Mucosa of descending colon (tissue), 3 donors: ENCODE measurements at regions not wholly inside any gene's neighbourhood (a gene's known extent, or its start where the extent isn't known, plus 50 kb on each side); places are given as distances from the start of the nearest gene placed in this dataset.
A peak's percentile ranks its signal among the peaks of the same experiment; 100 is the strongest.

Experiments
- ATAC-seq: fragments of 200-7000 bp; cut with Tn5 transposase; one replicate; pipeline ENCODE4 v1.9.1; 2020; ENCODE audit warnings: mild to moderate bottlenecking, moderate library complexity
- DNase-seq, 3 donors: peaks; one replicate each; pipeline ENCODE4 v3.0.0-alpha.2; 2020
- H3K36me3 ChIP-seq: fragments of 200-600 bp; one replicate; pipeline ENCODE4 v1.8.0; 2021; ENCODE audit warnings: low read depth, mild to moderate bottlenecking
- H3K4me1 ChIP-seq: fragments of 200-600 bp; one replicate; pipeline ENCODE4 v1.8.0; 2021; ENCODE audit warnings: low read depth, mild to moderate bottlenecking
- H3K4me3 ChIP-seq: fragments of 200-600 bp; one replicate; pipeline ENCODE4 v1.8.0; 2021; ENCODE audit warnings: mild to moderate bottlenecking
- H3K9me3 ChIP-seq: fragments of 200-600 bp; one replicate; pipeline ENCODE4 v1.8.0; 2021; ENCODE audit warnings: mild to moderate bottlenecking
- CTCF ChIP-seq: fragments of 200-600 bp; IDR thresholded peaks from one replicate; pipeline ENCODE4 v1.8.0; 2022; ENCODE audit warnings: antibody characterized with exemption, mild to moderate bottlenecking
- intact Hi-C, 2 donors: fragments of 100-400 bp; cut with DNase I in 1 of 2; cut with micrococcal nuclease in 1 of 2; formaldehyde crosslinking; loops; one replicate each; pipeline versions ENCODE4 v1.11.0 to v1.11.1; 2022; cut with DNase I, micrococcal nuclease
- donor health status: DM: no; HTN: no; CAD: no; lungs with moderate emphysema.
- donor health status: DM: no; HTN: no; CAD: no.
- donor health status: DM: no; HTN: yes; CAD: no.

GRCh38 chr20:12882832-12883506 lies 125.8 kb upstream of the SPTLC3 start:
- intact Hi-C loops: no loop called here
- H3K9me3 ChIP-seq: no peaks in the 10 kb centered on the region
- ATAC-seq (peak; percentile 21), DNase-seq (no peak)
- no peaks in the 10 kb centered on the region for H3K4me1 ChIP-seq
- no peaks in the 10 kb centered on the region for H3K36me3 ChIP-seq
- no peak overlapping the region for H3K4me3 ChIP-seq
- no peak for TF ChIP-seq CTCF

GRCh38 chr20:12883507-12883885 lies 125.3 kb upstream of the SPTLC3 start:
- Histone ChIP-seq H3K36me3 (no peaks in the 10 kb centered on the region), H3K4me3 (no peak overlapping the region), H3K4me1 (no peaks in the 10 kb centered on the region), H3K9me3 (no peaks in the 10 kb centered on the region)
- intact Hi-C loops: no loop called here
- ATAC-seq (no peak), DNase-seq (no peak)
- no peak for TF ChIP-seq CTCF

- TF ChIP-seq CTCF: no peak
- no peaks in the 10 kb centered on the region for H3K4me1 ChIP-seq
- ATAC-seq (no peak), DNase-seq (no peak)
- no peaks in the 10 kb centered on the region for H3K36me3 ChIP-seq
- intact Hi-C loops: no loop called here
- no peaks in the 10 kb centered on the region for H3K9me3 ChIP-seq
- no peak overlapping the region for H3K4me3 ChIP-seq
Observed at GRCh38 chr20:12886618-12887363, 122.0 kb upstream of the SPTLC3 start.

GRCh38 chr20:12891643-12892042 lies 117.1 kb upstream of the SPTLC3 start:
- no peaks in the 10 kb centered on the region for H3K36me3 ChIP-seq
- H3K4me1 ChIP-seq: no peaks in the 10 kb centered on the region
- intact Hi-C loops: no loop called here
- no peak for TF ChIP-seq CTCF
- H3K4me3 ChIP-seq: no peak overlapping the region
- DNase-seq (no peak), ATAC-seq (no peak)
- H3K9me3 ChIP-seq: no peaks in the 10 kb centered on the region

GRCh38 chr20:12893019-12893418 lies 115.8 kb upstream of the SPTLC3 start:
- no peaks in the 10 kb centered on the region for H3K36me3 ChIP-seq
- ATAC-seq (no peak), DNase-seq (no peak)
- intact Hi-C loops: no loop called here
- no peak overlapping the region for H3K4me3 ChIP-seq
- H3K9me3 ChIP-seq: no peaks in the 10 kb centered on the region
- TF ChIP-seq CTCF: no peak
- H3K4me1 ChIP-seq: no peaks in the 10 kb centered on the region
